Activated CD4-positive, alpha-beta T cell treated with anti-CD3 and anti-CD28 coated beads, Interleukin-10, Interleukin-2, amounts not matched to agents 100 ng/mL and 50 ng/mL, durations not matched to agents 16 hours and 8 hours (primary cell): ENCODE measurements at regions not wholly inside any gene's neighbourhood (a gene's known extent, or its start where the extent isn't known, plus 50 kb on each side); places are given as distances from the start of the nearest gene placed in this dataset.

Experiments used
- DNase-seq: peaks from one replicate; pipeline ENCODE4 v3.0.0-alpha.2; 2020

GRCh38 chr6:14652536-14652935 lies 535.0 kb downstream of the CD83 start:
- DNase-seq: no peak

GRCh38 chr6:14655201-14656061 lies 537.9 kb downstream of the CD83 start:
- DNase-seq: no peak

DNA sequence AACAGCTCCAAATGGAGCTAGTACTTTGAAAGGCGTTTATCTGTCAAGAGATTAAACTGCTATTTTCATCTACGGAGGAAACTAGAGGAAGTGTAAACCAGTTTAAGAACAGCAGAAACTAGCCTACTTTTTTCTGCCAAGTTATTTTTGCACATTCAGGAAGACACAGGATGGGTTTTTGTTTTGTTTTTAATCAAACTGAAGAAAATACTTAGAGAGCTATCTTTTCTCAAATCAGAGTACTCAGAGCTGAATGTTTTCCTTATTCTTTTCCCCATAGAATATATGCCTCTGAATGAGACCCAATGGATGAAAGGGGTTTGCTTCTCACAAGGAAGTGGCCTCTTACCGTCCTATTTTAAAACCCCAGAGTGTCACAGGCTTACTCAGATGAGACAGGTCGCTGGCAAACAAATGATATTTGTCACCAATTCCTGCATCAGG lies 538.5 kb downstream of the CD83 start:
- peak; percentile 48 for DNase-seq

GRCh38 chr6:14656649-14657048 lies 539.1 kb downstream of the CD83 start:
- no peak for DNase-seq

DNA sequence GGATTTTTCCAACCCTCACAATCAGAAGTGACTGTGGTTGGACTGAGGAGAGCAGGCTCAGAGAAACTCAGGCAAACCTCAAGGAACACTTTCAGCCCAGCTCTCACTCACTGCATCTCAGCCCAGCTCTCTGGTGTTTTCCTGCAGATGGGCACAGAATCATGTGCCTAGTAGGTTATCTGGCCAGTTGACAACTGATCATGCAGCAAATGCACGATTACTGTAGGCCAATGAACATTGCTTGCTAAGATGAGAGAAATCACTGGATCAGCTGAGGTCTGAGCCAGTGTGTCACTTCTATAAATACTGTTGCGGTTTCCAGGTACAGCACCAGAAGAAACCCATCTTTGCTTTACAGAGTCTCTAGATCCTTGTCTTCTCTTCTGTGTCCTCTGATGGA lies 540.5 kb downstream of the CD83 start:
- DNase-seq: no peak

DNA sequence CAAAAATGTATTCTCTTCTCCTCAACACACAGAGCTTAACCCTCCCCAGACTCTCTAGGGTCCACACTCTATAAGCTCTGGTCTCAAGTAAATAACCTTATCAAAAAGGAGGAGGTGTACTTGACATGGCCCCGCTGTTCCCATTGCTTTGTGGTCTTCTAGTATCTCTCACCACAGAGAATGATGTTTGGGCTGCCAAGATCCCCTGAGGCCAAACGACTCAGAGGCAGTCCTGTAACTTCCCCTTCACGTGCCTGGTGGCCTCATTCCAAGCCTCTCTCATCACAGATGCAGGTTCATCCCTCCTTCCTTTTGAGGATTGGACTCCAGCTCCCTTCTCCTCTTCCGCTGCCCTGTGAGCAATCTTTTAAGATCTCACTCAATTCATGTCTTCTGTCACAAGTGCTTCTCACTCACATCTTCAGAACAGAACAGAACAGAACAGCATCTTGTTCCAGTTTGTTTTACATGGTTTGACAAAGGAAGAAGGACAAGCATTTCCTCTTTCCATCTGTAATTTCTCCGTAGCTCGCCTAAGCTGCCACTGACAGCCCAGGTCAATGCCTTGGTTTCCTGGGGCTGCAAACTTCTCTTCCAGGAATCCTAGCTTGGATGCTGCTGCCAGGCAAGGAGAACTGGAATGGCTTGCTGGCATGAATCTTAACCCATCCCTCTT lies 541.5 kb downstream of the CD83 start:
- DNase-seq: no peak

- no peak for DNase-seq
Measured at GRCh38 chr6:14659841-14660240, 542.3 kb downstream of the CD83 start.

DNA sequence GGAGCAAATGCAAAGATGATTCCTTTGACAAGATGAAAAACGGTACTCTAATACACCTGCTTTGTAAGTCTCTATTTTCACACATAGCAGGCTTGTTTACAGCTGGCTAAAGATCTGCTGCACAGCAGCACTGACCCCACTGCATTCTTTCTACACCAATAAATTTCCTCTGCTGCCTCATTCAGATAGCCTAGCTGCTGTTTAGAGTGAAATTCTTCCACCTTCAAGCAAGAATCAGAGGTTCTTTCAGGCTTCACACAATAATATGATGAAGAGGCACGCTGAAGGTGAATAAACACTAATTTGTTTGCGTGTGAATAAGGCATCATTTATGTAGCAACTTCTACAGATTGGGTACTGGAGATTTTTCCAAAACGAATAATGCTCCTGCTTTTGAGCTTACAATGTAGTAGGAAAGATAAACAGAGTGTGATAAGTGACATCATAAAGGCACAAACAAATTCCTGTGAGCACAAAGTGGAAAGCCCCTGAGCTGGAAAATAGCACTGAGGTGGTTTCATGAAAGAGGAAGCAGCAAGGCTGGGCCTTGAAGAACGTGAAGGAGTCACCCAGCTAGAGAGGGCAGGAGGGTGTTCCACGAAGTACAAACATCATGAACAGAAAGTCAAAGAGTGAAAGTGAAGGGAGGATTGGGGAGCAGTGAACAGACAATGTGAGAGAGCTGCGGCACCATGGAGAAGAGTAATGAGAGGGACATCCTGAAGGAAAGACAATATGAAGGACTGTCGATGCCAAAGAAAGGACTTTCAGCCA lies 543.4 kb downstream of the CD83 start:
- DNase-seq: peak; percentile 65

- no peak for DNase-seq
Measured at GRCh38 chr6:14661691-14662090, 544.1 kb downstream of the CD83 start.

DNA sequence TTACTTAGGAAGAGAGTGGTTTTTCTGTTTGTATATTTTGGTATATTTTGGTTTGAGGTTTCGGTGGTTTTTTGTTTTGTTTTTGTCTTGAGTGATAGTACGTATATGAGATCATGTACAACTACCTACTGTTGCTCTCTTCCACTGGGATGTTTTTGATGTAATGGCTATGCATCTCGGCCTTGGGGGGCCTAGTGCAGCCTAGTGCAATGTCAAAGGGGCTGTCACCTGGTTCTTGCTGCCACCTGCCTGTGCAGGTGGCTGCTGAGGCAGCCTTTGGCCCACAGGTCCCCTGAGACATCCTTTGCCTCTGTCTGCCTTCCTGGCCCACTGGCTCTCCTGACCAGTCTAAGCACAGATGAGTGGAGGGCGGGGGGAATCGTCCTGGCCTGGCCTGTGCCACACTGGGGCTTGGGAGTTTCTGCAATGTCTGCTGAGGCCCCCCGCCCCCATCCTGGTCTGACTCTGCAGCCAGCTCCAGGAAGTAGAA lies 546.6 kb downstream of the CD83 start:
- peak; percentile 69 for DNase-seq

DNA sequence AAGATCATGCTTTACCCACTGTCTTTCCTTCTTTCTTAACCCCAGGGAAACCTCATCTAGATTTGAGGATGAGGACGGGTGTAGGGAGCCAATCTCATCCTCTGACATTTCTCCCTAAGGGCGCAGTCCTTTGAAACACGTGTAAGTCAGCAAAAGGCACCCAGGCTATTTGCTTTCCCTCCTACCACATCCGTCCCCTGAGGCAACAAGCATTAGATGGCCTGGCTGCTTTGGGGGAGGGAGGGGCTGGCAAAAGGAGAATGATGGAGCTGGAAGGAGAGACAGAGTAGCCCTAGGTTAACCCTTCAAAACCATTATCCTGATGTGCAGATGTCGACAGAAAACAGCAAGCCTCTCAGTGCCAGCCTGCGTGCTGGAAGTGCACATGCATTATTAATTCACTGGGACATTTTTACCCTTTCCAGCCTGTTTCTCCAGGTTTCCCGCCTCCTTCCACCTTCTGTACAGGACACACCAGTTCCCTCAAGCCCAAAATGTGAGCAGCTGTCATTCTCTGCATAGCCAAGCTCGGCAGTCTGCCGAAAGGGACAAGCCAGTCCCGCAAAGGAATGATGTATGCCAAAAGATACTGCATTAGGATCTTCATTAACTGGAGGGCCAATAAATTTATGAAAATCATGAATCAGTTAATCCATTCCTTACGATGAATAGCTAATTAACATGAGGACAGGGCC lies 547.2 kb downstream of the CD83 start:
- DNase-seq: peak; percentile 25

DNA sequence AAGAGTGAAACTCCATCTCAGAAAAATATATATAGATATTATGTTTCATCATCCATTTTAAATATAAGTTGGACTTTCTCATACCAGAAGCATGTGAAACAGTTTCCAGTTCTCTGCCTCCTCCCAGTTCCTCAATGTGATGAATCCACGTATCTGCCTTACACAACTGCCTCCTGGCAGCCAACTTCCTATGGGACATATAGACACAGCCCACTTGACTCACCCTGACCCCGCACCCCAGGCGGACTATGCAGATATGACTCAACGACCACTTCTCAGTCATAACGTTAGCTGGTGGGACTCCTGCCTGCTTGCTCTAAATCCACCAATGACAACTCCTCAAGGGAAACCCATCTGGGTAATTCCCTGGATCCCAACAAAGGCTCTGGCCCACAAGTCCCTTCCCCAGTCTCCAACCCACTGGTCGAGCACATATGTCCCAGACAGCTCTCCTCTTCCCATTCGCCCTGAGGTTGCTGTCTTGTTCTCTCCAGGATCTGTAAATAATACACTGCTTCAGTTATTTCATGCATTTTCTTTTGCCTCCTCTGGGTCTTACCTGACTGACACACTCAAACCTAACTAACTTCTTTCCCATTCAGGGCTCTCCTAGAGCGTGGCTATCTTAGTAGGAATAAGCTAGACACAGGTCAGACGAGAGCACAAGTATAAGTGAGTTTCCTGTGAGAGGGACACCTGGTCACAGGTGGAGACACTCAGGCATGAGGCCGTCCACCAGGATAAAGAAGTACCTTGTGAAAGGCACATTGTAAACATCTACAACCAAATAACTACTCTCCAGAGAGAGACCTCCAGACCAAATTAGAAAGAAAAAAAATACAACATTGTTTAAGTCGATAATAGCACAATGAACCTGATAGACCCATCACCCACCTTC lies 548.5 kb downstream of the CD83 start:
- peak; percentile 88 for DNase-seq

GRCh38 chr6:14670806-14671205 lies 553.2 kb downstream of the CD83 start:
- DNase-seq: no peak

- DNase-seq: no peak
Measured at GRCh38 chr6:14671261-14671681, 553.7 kb downstream of the CD83 start.

- DNase-seq: no peak
Measured at GRCh38 chr6:14671937-14672336, 554.4 kb downstream of the CD83 start.

GRCh38 chr6:14673201-14673600 lies 555.6 kb downstream of the CD83 start:
- no peak for DNase-seq

GRCh38 chr6:14674458-14674857 lies 556.9 kb downstream of the CD83 start:
- no peak for DNase-seq

- DNase-seq: peak; percentile 86
Measured at GRCh38 chr6:14674867-14675648, 557.5 kb downstream of the CD83 start.

- DNase-seq: no peak
Measured at GRCh38 chr6:14676064-14676463, 558.5 kb downstream of the CD83 start.

DNA sequence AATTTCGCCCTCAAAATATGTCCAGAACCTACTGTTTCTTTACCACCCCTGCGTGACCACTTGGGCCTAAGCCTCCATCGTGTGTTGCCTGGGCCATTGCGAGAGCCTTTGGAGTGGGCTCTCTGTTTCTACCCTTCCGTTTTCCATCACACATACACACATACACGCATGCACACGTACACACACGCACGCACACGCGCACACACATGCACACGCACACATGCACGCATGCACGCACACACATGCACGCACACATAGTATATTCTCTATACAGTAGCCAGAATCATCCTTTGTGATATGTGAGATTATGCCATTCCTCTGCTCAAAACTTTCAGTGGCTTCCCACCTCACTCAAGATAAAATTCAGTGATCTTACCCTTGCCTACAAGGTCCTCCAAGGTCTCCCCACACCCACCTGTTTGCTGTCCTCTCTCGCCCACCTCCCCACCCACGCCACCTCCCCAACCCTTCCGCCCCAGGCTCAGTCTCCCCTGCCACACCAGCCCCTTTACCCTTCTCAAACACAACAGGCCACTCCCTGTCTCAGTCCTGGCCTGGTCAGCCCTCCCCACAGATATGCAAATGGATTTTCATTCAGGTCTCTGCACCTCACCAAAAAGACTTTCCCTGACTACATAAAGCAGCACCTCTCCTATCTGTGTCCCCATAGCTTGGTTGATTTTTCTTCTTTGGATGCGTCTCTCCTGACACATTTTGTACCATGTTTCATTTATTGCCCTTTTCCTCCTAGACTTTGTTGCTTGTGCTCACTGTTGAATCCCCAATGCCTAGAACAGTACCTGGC lies 559.6 kb downstream of the CD83 start:
- no peak for DNase-seq
